GM20000 (cell line): ENCODE measurements at regions not wholly inside any gene's neighbourhood (a gene's known extent, or its start where the extent isn't known, plus 50 kb on each side); places are given as distances from the start of the nearest gene placed in this dataset.

Source experiments
- DNase-seq: peaks from one replicate; pipeline ENCODE4 v3.0.0; 2012; ENCODE audit warnings: low spot score
- CTCF ChIP-seq: IDR thresholded peaks from 2 replicates; pipeline ENCODE4 v1.5.1; 2012; ENCODE audit warnings: mild to moderate bottlenecking, control low read depth; ENCODE audit errors: extremely low read depth, missing control alignments

GRCh38 chr4:1562371-1562770, 121.7 kb downstream of the FAM53A start:
- TF ChIP-seq CTCF: no peak
- DNase-seq: no peak

- DNase-seq: no peak
- TF ChIP-seq CTCF: no peak
Observed at GRCh38 chr4:1561286-1561990, 122.7 kb downstream of the FAM53A start.

GRCh38 chr4:1559896-1560650, 124.0 kb downstream of the FAM53A start:
- no peak for DNase-seq
- no peak for TF ChIP-seq CTCF

GRCh38 chr4:1558205-1558604, 125.9 kb downstream of the FAM53A start:
- no peak for DNase-seq
- no peak for TF ChIP-seq CTCF

GRCh38 chr4:1557221-1557597, 126.9 kb downstream of the FAM53A start:
- TF ChIP-seq CTCF: no peak
- no peak for DNase-seq

- DNase-seq: no peak
- no peak for TF ChIP-seq CTCF
Observed at GRCh38 chr4:1556541-1557220, 127.4 kb downstream of the FAM53A start.

- no peak for TF ChIP-seq CTCF
- no peak for DNase-seq
Observed at GRCh38 chr4:1554876-1555265, 129.2 kb downstream of the FAM53A start.
